Stimulated activated naive CD8-positive, alpha-beta T cell treated with anti-CD3 and anti-CD28 coated beads, Interleukin-15, Interleukin-2, amounts not matched to agents 100 U/mL and 50 U/mL, for 24 hours (primary cell): ENCODE measurements at regions not wholly inside any gene's neighbourhood (a gene's known extent, or its start where the extent isn't known, plus 50 kb on each side); places are given as distances from the start of the nearest gene placed in this dataset.

Experiments
- ATAC-seq: fragments of 150-1000 bp; cut with Tn5 transposase; one replicate; pipeline ENCODE4 v1.10.0; 2021
- DNase-seq: peaks from one replicate; pipeline ENCODE4 v3.0.0; 2021

- ATAC-seq (no peak), DNase-seq (no peak)
Observed at GRCh38 chr12:18899162-18899561, 161.2 kb downstream of the CAPZA3 start.

GRCh38 chr12:18899678-18900317 lies 161.9 kb downstream of the CAPZA3 start:
- ATAC-seq (no peak), DNase-seq (no peak)

GRCh38 chr12:18905134-18905533 lies 167.2 kb downstream of the CAPZA3 start:
- DNase-seq, result no peak
- ATAC-seq, result no peak

- ATAC-seq (no peak), DNase-seq (no peak)
Observed at GRCh38 chr12:18906395-18906794, 168.5 kb downstream of the CAPZA3 start.

GRCh38 chr12:18907127-18907526 lies 169.2 kb downstream of the CAPZA3 start:
- no peak for DNase-seq
- no peak for ATAC-seq

GRCh38 chr12:18907728-18908127 lies 169.8 kb downstream of the CAPZA3 start:
- ATAC-seq, result no peak

GRCh38 chr12:18908191-18908590 lies 170.3 kb downstream of the CAPZA3 start:
- DNase-seq, result no peak
- no peak for ATAC-seq

More at GRCh38 chr12:18907728-18908127, 169.8 kb downstream of the CAPZA3 start:
- no peak for DNase-seq

GRCh38 chr12:18919871-18920511 lies 182.1 kb downstream of the CAPZA3 start:
- ATAC-seq (no peak), DNase-seq (no peak)

GRCh38 chr12:18922851-18923250 lies 184.9 kb downstream of the CAPZA3 start:
- DNase-seq (no peak), ATAC-seq (no peak)

- no peak for ATAC-seq
- no peak for DNase-seq
Observed at GRCh38 chr12:18923721-18924120, 185.8 kb downstream of the CAPZA3 start.

GRCh38 chr12:18926188-18926587 lies 188.3 kb downstream of the CAPZA3 start:
- no peak for DNase-seq
- no peak for ATAC-seq

- ATAC-seq, result no peak
- no peak for DNase-seq
Observed at GRCh38 chr12:18932211-18932610, 194.3 kb downstream of the CAPZA3 start.

GRCh38 chr12:18932715-18933114 lies 194.8 kb downstream of the CAPZA3 start:
- ATAC-seq, result no peak
- no peak for DNase-seq

- ATAC-seq (no peak), DNase-seq (no peak)
Observed at GRCh38 chr12:18935371-18935965, 194.1 kb upstream of the PLEKHA5 start.

GRCh38 chr12:18939051-18939450 lies 190.5 kb upstream of the PLEKHA5 start:
- DNase-seq, result no peak

GRCh38 chr12:18942669-18943068 lies 186.9 kb upstream of the PLEKHA5 start:
- ATAC-seq (no peak), DNase-seq (no peak)

More at GRCh38 chr12:18939051-18939450, 190.5 kb upstream of the PLEKHA5 start:
- ATAC-seq, result no peak

GRCh38 chr12:18943200-18943599 lies 186.3 kb upstream of the PLEKHA5 start:
- no peak for ATAC-seq
- no peak for DNase-seq

GRCh38 chr12:18946106-18946505 lies 183.4 kb upstream of the PLEKHA5 start:
- DNase-seq (no peak), ATAC-seq (no peak)

GRCh38 chr12:18951218-18951617 lies 178.3 kb upstream of the PLEKHA5 start:
- no peak for DNase-seq
- ATAC-seq, result peak; percentile 23

- no peak for ATAC-seq
Observed at GRCh38 chr12:18953505-18953904, 176.0 kb upstream of the PLEKHA5 start.

GRCh38 chr12:18955594-18955993 lies 173.9 kb upstream of the PLEKHA5 start:
- DNase-seq, result no peak
- ATAC-seq, result no peak

More at GRCh38 chr12:18953505-18953904, 176.0 kb upstream of the PLEKHA5 start:
- DNase-seq, result no peak

GRCh38 chr12:18965203-18965602 lies 164.3 kb upstream of the PLEKHA5 start:
- ATAC-seq (no peak), DNase-seq (no peak)

- ATAC-seq (no peak), DNase-seq (no peak)
Observed at GRCh38 chr12:18966954-18967353, 162.6 kb upstream of the PLEKHA5 start.

- no peak for ATAC-seq
Observed at GRCh38 chr12:18967814-18968213, 161.7 kb upstream of the PLEKHA5 start.

More at GRCh38 chr12:18967814-18968213, 161.7 kb upstream of the PLEKHA5 start:
- DNase-seq, result no peak
